ENCODE measurements at regions not wholly inside any gene's neighbourhood (a gene's known extent, or its start where the extent isn't known, plus 50 kb on each side); places are given as distances from the start of the nearest gene placed in this dataset.

- no peak for TF ChIP-seq RARB (CRISPR knock-in tag; IDR thresholded peaks at IDR 0.05)
- no peak for TF ChIP-seq CSRNP3 (CRISPR knock-in tag; IDR thresholded peaks at IDR 0.05)
- TF ChIP-seq TCF4 (CRISPR knock-in tag; IDR thresholded peaks at IDR 0.05; ENCODE audit: borderline replicate concordance), result no peak
- no peak for TF ChIP-seq SNAI2 (CRISPR knock-in tag; IDR thresholded peaks at IDR 0.05)
- TF ChIP-seq ZC3H10 (CRISPR knock-in tag; IDR thresholded peaks at IDR 0.05), result no peak
- TF ChIP-seq ZNF8 (CRISPR knock-in tag; IDR thresholded peaks at IDR 0.05), result no peak
- TF ChIP-seq ARNTL (CRISPR knock-in tag; IDR thresholded peaks at IDR 0.05; ENCODE audit: borderline replicate concordance, low read depth), result no peak
- TF ChIP-seq ZFP3 (CRISPR knock-in tag; IDR thresholded peaks at IDR 0.05), result no peak
- no peak for TF ChIP-seq TOX (CRISPR knock-in tag; IDR thresholded peaks at IDR 0.05; ENCODE audit: borderline replicate concordance)
- TF ChIP-seq CSDC2 (CRISPR knock-in tag; IDR thresholded peaks at IDR 0.05), result no peak
Observed at GRCh38 chr6:137738931-137739504, 128.0 kb upstream of the TNFAIP3 start.
